Smooth muscle cell (in vitro differentiated cells): ENCODE measurements at regions not wholly inside any gene's neighbourhood (a gene's known extent, or its start where the extent isn't known, plus 50 kb on each side); places are given as distances from the start of the nearest gene placed in this dataset.

Experiments
- DNase-seq: peaks from one replicate; lab custom pipeline; 2025; ENCODE audit not compliant: unreplicated experiment; lab: John Stamatoyannopoulos, UW
- H2AFZ ChIP-seq: fragments of 200-600 bp; sonication (generic); 2 replicates; pipeline ENCODE4 v1.6.0; 2016; ENCODE audit warnings: antibody characterized with exemption, low read depth, mild to moderate bottlenecking
- H3F3A ChIP-seq: fragments of 200-600 bp; sonication (generic); 2 replicates; pipeline ENCODE4 v1.6.0; 2017; ENCODE audit warnings: antibody characterized with exemption, low read depth
- H3K27ac ChIP-seq: fragments of 200-600 bp; sonication (generic); 2 replicates; pipeline ENCODE4 v1.5.1; 2016; ENCODE audit warnings: low read depth, mild to moderate bottlenecking
- H3K27me3 ChIP-seq: fragments of 200-600 bp; sonication (generic); 2 replicates; pipeline ENCODE4 v1.6.1; 2016; ENCODE audit warnings: low read depth, mild to moderate bottlenecking
- H3K36me3 ChIP-seq: fragments of 200-600 bp; sonication (generic); 2 replicates; pipeline ENCODE4 v1.5.1; 2016; ENCODE audit warnings: low read depth
- H3K4me1 ChIP-seq: fragments of 200-600 bp; sonication (generic); 2 replicates; pipeline ENCODE4 v1.5.1; 2016; ENCODE audit warnings: low read depth
- H3K4me2 ChIP-seq: fragments of 200-600 bp; sonication (generic); 2 replicates; pipeline ENCODE4 v1.6.0; 2016; ENCODE audit warnings: mild to moderate bottlenecking
- H3K4me3 ChIP-seq: fragments of 200-600 bp; sonication (generic); 2 replicates; pipeline ENCODE4 v1.5.1; 2016; ENCODE audit warnings: mild to moderate bottlenecking
- H3K79me2 ChIP-seq: fragments of 200-600 bp; sonication (generic); 2 replicates; pipeline ENCODE4 v1.6.0; 2016; ENCODE audit warnings: low read depth, mild to moderate bottlenecking
- H3K9ac ChIP-seq: fragments of 200-600 bp; sonication (generic); 2 replicates; pipeline ENCODE4 v1.6.0; 2016; ENCODE audit warnings: low read depth
- H3K9me3 ChIP-seq: fragments of 200-600 bp; sonication (generic); replicated peaks from 2 replicates; pipeline ENCODE4 v1.5.1; 2016; ENCODE audit warnings: low read depth
- H4K20me1 ChIP-seq: fragments of 200-600 bp; sonication (generic); 2 replicates; pipeline ENCODE4 v1.6.0; 2016; ENCODE audit warnings: low read depth
- CTCF ChIP-seq: fragments of 200-600 bp; sonication (generic); IDR thresholded peaks from 2 replicates; pipeline ENCODE4 v1.5.1; 2017; ENCODE audit warnings: borderline replicate concordance, mild to moderate bottlenecking, antibody characterized with exemption; ENCODE audit not compliant: insufficient read depth, poor library complexity, severe bottlenecking
- WGBS: methylation state at CpG from one replicate; pipeline ENCODE4 v1.1.7; 2016; ENCODE audit warnings: low lambda C conversion rate; 5-methylcytosine and 5-hydroxymethylcytosine counted together

- Histone ChIP-seq H3K36me3 (no peaks in the 10 kb centered on the region), H3K4me1 (no peaks in the 10 kb centered on the region), H3K4me2 (no peak overlapping the region), H3K79me2 (no peaks in the 10 kb centered on the region), H3K9me3 (no peaks in the 10 kb centered on the region), H3K27me3 (no peaks in the 10 kb centered on the region), H3K27ac (no peak overlapping the region), H3F3A (no peaks in the 10 kb centered on the region), H4K20me1 (no peaks in the 10 kb centered on the region), H3K4me3 (no peak overlapping the region), H3K9ac (no peak overlapping the region), H2AFZ (peak overlapping the region; percentile 4)
- no peak for TF ChIP-seq CTCF
- WGBS = 46% methylated on average over 2 of the region's 2 CpGs
- no peak for DNase-seq
These were observed 263.1 kb upstream of the ZFP64 start for GRCh38 chr20:52454660-52455059.

- Histone ChIP-seq H3K9ac (no peak overlapping the region), H2AFZ (no peak overlapping the region), H3K27me3 (no peaks in the 10 kb centered on the region), H3K36me3 (no peaks in the 10 kb centered on the region), H3K9me3 (no peaks in the 10 kb centered on the region), H3K4me2 (no peak overlapping the region), H3F3A (no peaks in the 10 kb centered on the region), H3K27ac (no peak overlapping the region), H3K4me3 (no peak overlapping the region), H3K4me1 (no peaks in the 10 kb centered on the region), H3K79me2 (no peaks in the 10 kb centered on the region), H4K20me1 (no peaks in the 10 kb centered on the region)
- no peak for TF ChIP-seq CTCF
- no peak for DNase-seq
- WGBS = 92% methylated on average over 7 of the region's 7 CpGs
These were observed 257.1 kb upstream of the ZFP64 start for GRCh38 chr20:52448513-52449232.

- no peak for DNase-seq
- H4K20me1 ChIP-seq = no peaks in the 10 kb centered on the region
- H3K79me2 ChIP-seq = no peaks in the 10 kb centered on the region
- H3F3A ChIP-seq = no peaks in the 10 kb centered on the region
- H3K36me3 ChIP-seq = no peaks in the 10 kb centered on the region
- H3K9me3 ChIP-seq = no peaks in the 10 kb centered on the region
- no peak overlapping the region for H3K9ac ChIP-seq
- no peak overlapping the region for H3K27ac ChIP-seq
- H3K27me3 ChIP-seq = no peaks in the 10 kb centered on the region
- H3K4me3 ChIP-seq = no peak overlapping the region
- WGBS = 95% methylated on average over 1 of the region's 1 CpG
- H3K4me1 ChIP-seq = no peaks in the 10 kb centered on the region
- TF ChIP-seq CTCF = no peak
- H3K4me2 ChIP-seq = no peak overlapping the region
- no peak overlapping the region for H2AFZ ChIP-seq
These were observed 255.6 kb upstream of the ZFP64 start for GRCh38 chr20:52447225-52447551.

GRCh38 chr20:52446421-52447224, 255.0 kb upstream of the ZFP64 start:
- 83% methylated on average over 14 of the region's 14 CpGs for WGBS
- H3K9ac ChIP-seq = no peak overlapping the region
- H3K79me2 ChIP-seq = no peaks in the 10 kb centered on the region
- no peak overlapping the region for H3K27ac ChIP-seq
- no peak for TF ChIP-seq CTCF
- no peaks in the 10 kb centered on the region for H3K36me3 ChIP-seq
- DNase-seq = no peak
- no peaks in the 10 kb centered on the region for H3K4me1 ChIP-seq
- H2AFZ ChIP-seq = no peak overlapping the region
- H3K4me2 ChIP-seq = no peak overlapping the region
- no peaks in the 10 kb centered on the region for H4K20me1 ChIP-seq
- H3F3A ChIP-seq = no peaks in the 10 kb centered on the region
- no peak overlapping the region for H3K4me3 ChIP-seq
- no peaks in the 10 kb centered on the region for H3K27me3 ChIP-seq
- no peaks in the 10 kb centered on the region for H3K9me3 ChIP-seq
